K562 (cell line): ENCODE measurements at regions not wholly inside any gene's neighbourhood (a gene's known extent, or its start where the extent isn't known, plus 50 kb on each side); places are given as distances from the start of the nearest gene placed in this dataset.

Source experiments
- ELF4 ChIP-seq: fragments of 450-650 bp; formaldehyde crosslinking; IDR thresholded peaks from 2 replicates; pipeline ENCODE4 v1.4.0; 2022; ENCODE audit warnings: missing genetic modification characterization
- THRAP3 ChIP-seq: fragments of 450-650 bp; IDR thresholded peaks from 2 replicates; pipeline ENCODE4 v1.6.1; 2016; ENCODE audit warnings: mild to moderate bottlenecking, inconsistent platforms, borderline replicate concordance

GRCh38 chr1:25040122-25040685 lies 110.1 kb upstream of the RUNX3 start:
- no peak for TF ChIP-seq ELF4 (CRISPR knock-in tag)
- no peak for TF ChIP-seq THRAP3
